ENCODE measurements at regions not wholly inside any gene's neighbourhood (a gene's known extent, or its start where the extent isn't known, plus 50 kb on each side); places are given as distances from the start of the nearest gene placed in this dataset.

GRCh38 chr11:109851780-109852390 is 241.3 kb upstream of the ZC3H12C start:
- TF ChIP-seq CTCF (optimal IDR thresholded peaks at IDR 0.05 in 1 of 3, IDR thresholded peaks at IDR 0.05 in 1 of 3, conservative IDR thresholded peaks at IDR 0.05 in 1 of 3; ENCODE audit: extremely low read depth in 1 of 3, insufficient read depth in 2 of 3, low read length in 3 of 3) (no peak), EZH2 (IDR thresholded peaks at IDR 0.05; ENCODE audit: low read length) (no peak)
